ENCODE measurements at regions not wholly inside any gene's neighbourhood (a gene's known extent, or its start where the extent isn't known, plus 50 kb on each side); places are given as distances from the start of the nearest gene placed in this dataset.

DNA sequence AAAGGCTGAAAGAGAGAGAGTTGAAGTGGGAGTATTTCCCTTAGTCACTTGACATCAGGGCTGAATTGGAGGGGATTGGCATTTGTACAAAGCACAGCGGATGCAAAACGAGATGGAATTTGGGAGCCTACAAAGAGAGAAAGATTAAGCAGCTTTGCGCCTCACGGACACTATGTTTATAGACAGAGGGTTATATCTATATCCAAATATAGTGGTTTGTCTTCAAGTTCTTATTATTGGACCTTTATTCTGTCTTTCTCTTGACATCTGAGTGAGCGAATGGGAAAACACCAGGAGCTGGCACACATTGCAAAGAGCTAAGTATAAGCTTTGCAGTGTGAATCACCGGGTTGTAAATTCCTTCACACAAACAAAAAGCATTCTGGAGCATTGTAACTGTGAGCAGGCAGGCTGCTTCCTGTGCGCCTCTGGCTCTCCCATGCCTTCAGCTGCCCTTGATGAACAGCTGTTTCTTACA lies 500.2 kb downstream of the STIM2 start:
- Histone ChIP-seq H3K9me3 (no peaks in the 10 kb centered on the region), H3K4me3 (no peak overlapping the region), H3K27me3 (no peaks in the 10 kb centered on the region), H3K4me1 (no peaks in the 10 kb centered on the region), H3K36me3 (no peaks in the 10 kb centered on the region), H3K27ac (no peak overlapping the region)
- intact Hi-C loops (cut with DNase I): no loop called here
- FAIRE-seq: no peak
- no peak for ATAC-seq
- TF ChIP-seq, protein P1, sequence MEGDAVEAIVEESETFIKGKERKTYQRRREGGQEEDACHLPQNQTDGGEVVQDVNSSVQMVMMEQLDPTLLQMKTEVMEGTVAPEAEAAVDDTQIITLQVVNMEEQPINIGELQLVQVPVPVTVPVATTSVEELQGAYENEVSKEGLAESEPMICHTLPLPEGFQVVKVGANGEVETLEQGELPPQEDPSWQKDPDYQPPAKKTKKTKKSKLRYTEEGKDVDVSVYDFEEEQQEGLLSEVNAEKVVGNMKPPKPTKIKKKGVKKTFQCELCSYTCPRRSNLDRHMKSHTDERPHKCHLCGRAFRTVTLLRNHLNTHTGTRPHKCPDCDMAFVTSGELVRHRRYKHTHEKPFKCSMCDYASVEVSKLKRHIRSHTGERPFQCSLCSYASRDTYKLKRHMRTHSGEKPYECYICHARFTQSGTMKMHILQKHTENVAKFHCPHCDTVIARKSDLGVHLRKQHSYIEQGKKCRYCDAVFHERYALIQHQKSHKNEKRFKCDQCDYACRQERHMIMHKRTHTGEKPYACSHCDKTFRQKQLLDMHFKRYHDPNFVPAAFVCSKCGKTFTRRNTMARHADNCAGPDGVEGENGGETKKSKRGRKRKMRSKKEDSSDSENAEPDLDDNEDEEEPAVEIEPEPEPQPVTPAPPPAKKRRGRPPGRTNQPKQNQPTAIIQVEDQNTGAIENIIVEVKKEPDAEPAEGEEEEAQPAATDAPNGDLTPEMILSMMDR (IDR thresholded peaks at IDR 0.05): no peak
- WGBS, 2 donors: 60 to 66% methylated on average over 7 of the region's 7 CpGs
- DNase-seq: no peak

DNA sequence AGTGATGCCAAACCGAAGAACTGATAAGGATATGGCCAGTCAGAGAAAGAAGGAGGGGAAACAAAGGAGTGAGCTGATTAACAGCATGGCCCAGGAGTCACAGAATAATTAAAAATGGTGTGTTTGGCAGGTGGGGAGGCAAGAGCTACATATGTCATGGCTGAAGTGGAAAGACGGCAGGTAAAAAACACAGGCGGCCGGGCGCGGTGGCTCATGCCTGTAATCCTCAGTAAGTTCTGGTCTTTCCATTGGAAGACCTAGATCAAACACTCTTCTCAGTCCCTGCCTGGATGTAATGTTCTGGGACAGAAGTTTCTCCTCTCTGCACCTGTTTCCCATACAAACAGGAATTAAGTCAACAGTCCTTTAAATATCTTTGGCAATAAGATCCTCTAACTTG lies 503.9 kb downstream of the STIM2 start:
- ATAC-seq (no peak), FAIRE-seq (no peak), DNase-seq (no peak)
- TF ChIP-seq, protein P1 (IDR thresholded peaks at IDR 0.05): no peak
- Histone ChIP-seq H3K4me3 (no peak overlapping the region), H3K4me1 (no peaks in the 10 kb centered on the region), H3K36me3 (no peaks in the 10 kb centered on the region), H3K27ac (no peak overlapping the region), H3K9me3 (no peaks in the 10 kb centered on the region), H3K27me3 (no peaks in the 10 kb centered on the region)
- 89 to 91% methylated on average over 6 of the region's 6 CpGs for WGBS, 2 donors
- intact Hi-C loops (cut with DNase I): no loop called here

DNA sequence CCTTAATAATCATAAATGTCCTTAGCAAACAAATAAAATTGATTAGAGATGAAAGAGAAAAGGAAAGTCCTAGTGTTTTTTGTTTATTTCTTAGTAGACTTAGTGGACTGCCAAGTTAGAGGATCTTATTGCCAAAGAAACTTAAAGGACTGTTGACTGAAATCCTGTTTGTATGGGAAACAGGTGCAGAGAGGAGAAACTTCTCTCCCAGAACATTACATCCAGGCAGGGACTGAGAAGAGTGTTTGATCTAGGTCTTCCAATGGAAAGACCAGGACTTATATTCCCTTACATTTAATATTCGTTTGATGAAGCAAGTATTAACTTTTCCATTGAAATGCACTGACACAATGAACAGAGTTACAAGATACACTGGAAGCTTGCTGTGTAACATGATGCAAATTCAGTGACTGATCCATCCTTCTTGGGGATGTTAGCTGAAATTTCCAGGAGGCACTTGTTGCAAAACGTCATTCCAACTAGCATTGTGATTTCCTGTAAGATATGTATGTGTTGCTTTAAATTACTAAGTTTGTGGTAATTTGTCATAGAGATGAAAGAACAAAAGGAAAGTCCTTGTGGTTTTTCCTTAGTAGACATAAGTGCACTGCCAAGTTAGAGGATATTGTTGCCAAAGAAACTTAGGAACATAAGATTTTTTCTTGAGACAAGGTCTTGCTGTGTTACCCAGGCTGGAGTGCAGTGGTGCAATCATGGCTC lies 505.6 kb downstream of the STIM2 start:
- FAIRE-seq (no peak), ATAC-seq (no peak), DNase-seq (no peak)
- WGBS, 2 donors: 30 to 34% methylated on average over 2 of the region's 2 CpGs
- H3K27me3 ChIP-seq: no peaks in the 10 kb centered on the region
- no peak overlapping the region for H3K4me3 ChIP-seq
- no peak overlapping the region for H3K27ac ChIP-seq
- TF ChIP-seq, protein P1 (IDR thresholded peaks at IDR 0.05): no peak
- no peaks in the 10 kb centered on the region for H3K9me3 ChIP-seq
- H3K36me3 ChIP-seq: no peaks in the 10 kb centered on the region
- H3K4me1 ChIP-seq: no peaks in the 10 kb centered on the region
- intact Hi-C loops (cut with DNase I): no loop called here

DNA sequence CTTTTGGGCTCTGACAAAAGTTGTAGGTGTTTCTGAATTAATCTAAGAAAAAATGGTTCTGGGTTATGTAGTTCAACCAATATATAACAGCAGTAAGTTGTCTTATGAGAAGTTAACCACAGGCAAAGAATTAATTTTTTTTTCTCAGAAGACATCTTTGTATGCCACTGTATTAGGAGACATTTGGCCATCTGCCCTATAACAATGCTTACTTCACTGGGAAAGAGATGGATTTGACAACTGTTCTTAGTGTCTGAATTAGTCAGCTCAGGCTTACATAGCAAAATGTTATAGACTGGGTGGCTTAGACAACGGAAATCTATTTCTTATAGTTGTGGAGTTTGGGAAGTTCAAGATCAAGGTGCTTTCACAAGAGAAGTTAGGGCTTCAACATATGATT lies 508.1 kb downstream of the STIM2 start:
- no peak overlapping the region for H3K4me3 ChIP-seq
- FAIRE-seq (no peak), DNase-seq (no peak), ATAC-seq (no peak)
- WGBS, 2 donors: 49 to 74% methylated on average over 1 of the region's 1 CpG
- H3K4me1 ChIP-seq: no peaks in the 10 kb centered on the region
- H3K36me3 ChIP-seq: no peaks in the 10 kb centered on the region
- no peaks in the 10 kb centered on the region for H3K9me3 ChIP-seq
- no peak overlapping the region for H3K27ac ChIP-seq
- intact Hi-C loops (cut with DNase I): no loop called here
- no peaks in the 10 kb centered on the region for H3K27me3 ChIP-seq
- TF ChIP-seq, protein P1 (IDR thresholded peaks at IDR 0.05): no peak

DNA sequence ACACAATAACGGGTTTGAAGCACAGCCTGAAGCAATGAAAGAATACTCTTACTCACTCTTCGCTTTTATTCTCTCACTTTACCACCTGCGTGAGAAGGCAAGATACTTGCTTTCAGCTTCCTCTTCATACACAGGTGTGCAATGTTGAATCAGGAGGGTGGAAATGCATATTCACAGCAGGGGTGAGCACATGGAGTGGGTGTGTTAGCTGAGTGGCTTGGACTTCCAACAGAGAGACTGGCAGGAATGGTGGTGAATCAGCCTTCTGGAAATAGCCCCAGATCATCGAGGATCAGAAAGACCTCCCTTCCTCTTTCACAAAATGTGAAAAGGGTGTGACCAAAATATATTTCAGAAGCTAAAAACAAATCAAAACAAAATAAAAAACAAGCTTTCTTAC lies 521.2 kb downstream of the STIM2 start:
- FAIRE-seq (no peak), DNase-seq (no peak), ATAC-seq (no peak)
- no peaks in the 10 kb centered on the region for H3K27me3 ChIP-seq
- TF ChIP-seq, protein P1 (IDR thresholded peaks at IDR 0.05): no peak
- intact Hi-C loops (cut with DNase I): no loop called here
- H3K4me3 ChIP-seq: no peak overlapping the region
- no peaks in the 10 kb centered on the region for H3K9me3 ChIP-seq
- no peak overlapping the region for H3K27ac ChIP-seq
- H3K36me3 ChIP-seq: no peaks in the 10 kb centered on the region
- WGBS, 2 donors: 73% methylated on average over 4 of the region's 4 CpGs
- no peaks in the 10 kb centered on the region for H3K4me1 ChIP-seq
